ENCODE measurements at regions not wholly inside any gene's neighbourhood (a gene's known extent, or its start where the extent isn't known, plus 50 kb on each side); places are given as distances from the start of the nearest gene placed in this dataset.

DNA sequence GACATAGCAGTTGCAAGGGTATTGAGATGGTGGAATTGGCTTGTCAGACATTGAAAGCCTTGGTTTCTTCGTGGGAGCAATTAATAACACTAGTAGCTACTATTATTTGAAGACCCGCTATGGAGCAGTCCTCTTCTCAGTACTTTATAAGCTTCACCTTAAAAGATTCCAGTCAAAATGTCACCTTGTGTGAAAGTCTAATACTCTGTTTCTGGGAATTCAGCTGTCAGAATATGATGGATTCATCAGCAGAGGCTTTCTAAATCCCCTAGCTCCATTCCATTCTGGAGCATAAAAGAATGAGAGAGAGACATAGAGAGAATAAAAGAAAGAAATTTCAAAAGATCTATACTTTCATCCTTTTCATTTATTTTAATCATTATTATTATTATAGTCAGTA lies 375.9 kb upstream of the ADGRL2 start:
- no peak overlapping the region for H3K4me3 ChIP-seq
- no peaks in the 10 kb centered on the region for H3K9me3 ChIP-seq
- DNase-seq: no peak
- H3K36me3 ChIP-seq (ENCODE audit: low read depth, missing control alignments): no peaks in the 10 kb centered on the region
- no peaks in the 10 kb centered on the region for H3K27me3 ChIP-seq
- TF ChIP-seq, protein P1, sequence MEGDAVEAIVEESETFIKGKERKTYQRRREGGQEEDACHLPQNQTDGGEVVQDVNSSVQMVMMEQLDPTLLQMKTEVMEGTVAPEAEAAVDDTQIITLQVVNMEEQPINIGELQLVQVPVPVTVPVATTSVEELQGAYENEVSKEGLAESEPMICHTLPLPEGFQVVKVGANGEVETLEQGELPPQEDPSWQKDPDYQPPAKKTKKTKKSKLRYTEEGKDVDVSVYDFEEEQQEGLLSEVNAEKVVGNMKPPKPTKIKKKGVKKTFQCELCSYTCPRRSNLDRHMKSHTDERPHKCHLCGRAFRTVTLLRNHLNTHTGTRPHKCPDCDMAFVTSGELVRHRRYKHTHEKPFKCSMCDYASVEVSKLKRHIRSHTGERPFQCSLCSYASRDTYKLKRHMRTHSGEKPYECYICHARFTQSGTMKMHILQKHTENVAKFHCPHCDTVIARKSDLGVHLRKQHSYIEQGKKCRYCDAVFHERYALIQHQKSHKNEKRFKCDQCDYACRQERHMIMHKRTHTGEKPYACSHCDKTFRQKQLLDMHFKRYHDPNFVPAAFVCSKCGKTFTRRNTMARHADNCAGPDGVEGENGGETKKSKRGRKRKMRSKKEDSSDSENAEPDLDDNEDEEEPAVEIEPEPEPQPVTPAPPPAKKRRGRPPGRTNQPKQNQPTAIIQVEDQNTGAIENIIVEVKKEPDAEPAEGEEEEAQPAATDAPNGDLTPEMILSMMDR (IDR thresholded peaks at IDR 0.05): no peak
- TF ChIP-seq POLR2A (IDR thresholded peaks at IDR 0.05): no peak
- intact Hi-C loops (cut with DNase I; ENCODE audit: low total_unique reads): no loop called here
- no peak overlapping the region for H3K27ac ChIP-seq
- no peaks in the 10 kb centered on the region for H3K4me1 ChIP-seq
- 95 to 100% methylated on average over 2 of the region's 2 CpGs for WGBS, 2 donors

DNA sequence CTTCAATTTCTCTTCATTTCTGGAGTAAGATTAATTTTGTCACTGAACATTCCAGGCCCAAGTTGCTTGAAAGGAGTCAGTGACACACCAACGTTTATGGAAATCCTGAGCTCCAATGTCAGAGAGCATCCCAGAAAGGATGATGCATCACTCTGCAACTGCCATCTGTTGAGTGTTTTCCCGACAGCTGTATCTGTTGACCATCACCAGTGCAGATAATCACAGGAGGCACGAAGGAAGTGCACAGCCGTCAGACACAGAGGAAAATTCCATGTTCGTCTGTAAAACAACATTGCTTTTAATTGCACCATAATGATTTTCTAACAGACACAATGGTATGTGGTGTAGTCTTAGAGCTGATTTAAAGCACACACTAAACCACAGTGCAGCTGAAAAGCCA lies 376.7 kb upstream of the ADGRL2 start:
- no peak for DNase-seq
- intact Hi-C loops (cut with DNase I; ENCODE audit: low total_unique reads): no loop called here
- no peaks in the 10 kb centered on the region for H3K27me3 ChIP-seq
- H3K4me3 ChIP-seq: no peak overlapping the region
- no peaks in the 10 kb centered on the region for H3K4me1 ChIP-seq
- H3K9me3 ChIP-seq: no peaks in the 10 kb centered on the region
- WGBS, 2 donors: 83 to 91% methylated on average over 5 of the region's 5 CpGs
- H3K27ac ChIP-seq: no peak overlapping the region
- no peaks in the 10 kb centered on the region for H3K36me3 ChIP-seq (ENCODE audit: low read depth, missing control alignments)
- TF ChIP-seq, protein P1 (IDR thresholded peaks at IDR 0.05): no peak
- TF ChIP-seq POLR2A (IDR thresholded peaks at IDR 0.05): no peak

DNA sequence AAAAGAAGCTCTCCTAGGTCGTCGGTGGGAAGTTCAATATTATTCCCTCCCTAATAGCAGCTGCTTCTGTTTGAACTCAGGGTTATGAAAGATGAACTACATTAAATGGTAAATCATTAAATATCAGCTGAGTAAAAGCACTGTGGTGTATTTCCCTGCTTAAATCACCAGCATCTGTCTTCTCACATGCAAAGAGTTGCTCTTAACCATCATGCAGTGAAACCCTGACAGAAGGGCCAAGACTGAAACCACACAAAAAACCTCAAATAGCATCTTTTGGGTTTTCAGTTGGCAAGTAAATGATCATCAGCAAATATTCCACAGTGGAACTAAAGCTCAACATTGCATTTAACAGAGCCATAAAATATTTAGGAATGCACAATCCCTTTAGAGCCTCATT lies 380.0 kb upstream of the ADGRL2 start:
- Histone ChIP-seq H3K27ac (no peak overlapping the region), H3K4me3 (no peak overlapping the region), H3K36me3 (ENCODE audit: low read depth, missing control alignments) (no peaks in the 10 kb centered on the region), H3K4me1 (no peaks in the 10 kb centered on the region), H3K27me3 (no peaks in the 10 kb centered on the region), H3K9me3 (no peaks in the 10 kb centered on the region)
- no peak for DNase-seq
- TF ChIP-seq POLR2A (IDR thresholded peaks at IDR 0.05): no peak
- TF ChIP-seq, protein P1 (IDR thresholded peaks at IDR 0.05): no peak
- WGBS, 2 donors: 58 to 60% methylated on average over 2 of the region's 2 CpGs
- intact Hi-C loops (cut with DNase I; ENCODE audit: low total_unique reads): no loop called here

DNA sequence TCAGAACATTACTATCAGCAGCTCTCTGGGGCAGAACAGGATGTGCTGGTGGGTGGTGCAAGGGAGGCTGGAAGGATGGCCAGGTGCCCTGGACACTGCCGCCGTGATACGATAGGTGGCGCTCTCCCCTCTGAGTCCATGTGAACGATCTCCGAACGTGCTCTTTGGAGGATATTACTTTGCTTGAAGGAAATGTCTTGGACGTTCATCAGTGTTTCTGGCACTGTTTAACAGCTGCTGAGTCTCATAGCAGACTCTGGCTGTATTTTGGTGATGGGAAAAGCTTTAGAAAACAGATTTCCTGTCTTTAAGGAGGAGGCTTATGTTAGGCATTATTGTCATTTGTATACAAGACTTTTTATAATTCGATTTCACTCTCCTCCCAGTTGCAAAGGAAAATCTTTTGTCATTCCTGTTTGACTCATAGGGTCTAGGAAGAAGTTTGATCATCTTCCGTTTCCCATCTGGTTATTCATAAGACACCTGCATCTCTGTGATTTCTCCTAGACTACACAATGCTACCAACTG lies 386.2 kb upstream of the ADGRL2 start:
- peak; percentile 86 for DNase-seq
- intact Hi-C loops (cut with DNase I; ENCODE audit: low total_unique reads): no loop called here
- 7 to 16% methylated on average over 10 of the region's 10 CpGs for WGBS, 2 donors
- Histone ChIP-seq H3K27me3 (no peaks in the 10 kb centered on the region), H3K9me3 (no peaks in the 10 kb centered on the region), H3K4me3 (no peak overlapping the region), H3K4me1 (no peaks in the 10 kb centered on the region), H3K36me3 (ENCODE audit: low read depth, missing control alignments) (no peaks in the 10 kb centered on the region), H3K27ac (no peak overlapping the region)
- no peak for TF ChIP-seq POLR2A (IDR thresholded peaks at IDR 0.05)
- TF ChIP-seq, protein P1 (IDR thresholded peaks at IDR 0.05): peak; percentile 56 to 83 (median 69)

DNA sequence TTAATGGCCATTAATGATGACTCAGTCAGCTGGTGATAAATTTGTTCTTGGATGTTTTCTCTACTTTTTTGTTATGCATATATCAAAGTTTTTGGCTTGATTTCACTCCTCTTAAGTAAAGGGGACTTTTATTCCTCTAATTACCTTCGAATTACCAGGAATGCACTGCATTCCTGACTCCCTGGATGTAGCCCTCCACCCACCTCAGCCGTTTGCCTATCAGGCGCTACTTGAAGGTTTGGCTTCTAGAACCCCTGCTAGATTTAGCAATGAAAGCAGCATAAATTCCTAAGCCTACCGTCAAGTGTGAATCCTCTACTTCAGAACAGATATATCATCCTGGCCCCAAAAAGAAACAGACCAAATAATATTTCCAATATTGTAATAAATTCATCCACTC lies 387.8 kb upstream of the ADGRL2 start:
- no peaks in the 10 kb centered on the region for H3K36me3 ChIP-seq (ENCODE audit: low read depth, missing control alignments)
- intact Hi-C loops (cut with DNase I; ENCODE audit: low total_unique reads): no loop called here
- no peaks in the 10 kb centered on the region for H3K27me3 ChIP-seq
- TF ChIP-seq, protein P1 (IDR thresholded peaks at IDR 0.05): no peak
- no peak for TF ChIP-seq POLR2A (IDR thresholded peaks at IDR 0.05)
- no peak overlapping the region for H3K27ac ChIP-seq
- H3K4me3 ChIP-seq: no peak overlapping the region
- no peaks in the 10 kb centered on the region for H3K9me3 ChIP-seq
- no peaks in the 10 kb centered on the region for H3K4me1 ChIP-seq
- no peak for DNase-seq
- 69 to 81% methylated on average over 4 of the region's 4 CpGs for WGBS, 2 donors
